NT2/D1 (cell line): ENCODE measurements at regions not wholly inside any gene's neighbourhood (a gene's known extent, or its start where the extent isn't known, plus 50 kb on each side); places are given as distances from the start of the nearest gene placed in this dataset.

Experiments used
- SUZ12 ChIP-seq: IDR thresholded peaks from 2 replicates; pipeline ENCODE4 v1.6.1; 2011; ENCODE audit not compliant: insufficient read length, insufficient read depth; ENCODE audit errors: extremely low read depth
- ZNF274 ChIP-seq: IDR thresholded peaks from 2 replicates; pipeline ENCODE4 v1.6.1; 2011; ENCODE audit warnings: mild to moderate bottlenecking, low read depth, low read length

GRCh38 chr22:46061501-46062231 lies 84.7 kb upstream of the WNT7B start:
- TF ChIP-seq ZNF274 = no peak
- TF ChIP-seq SUZ12 = no peak
